OCI-LY7 (cell line): ENCODE measurements at regions not wholly inside any gene's neighbourhood (a gene's known extent, or its start where the extent isn't known, plus 50 kb on each side); places are given as distances from the start of the nearest gene placed in this dataset.

Experiments used
- BruUV-seq: library from RNA; stranded (reverse); fragments of 400-500 nt; replicated peaks from 2 replicates; lab custom pipeline; 2021; lab: Mats Ljungman, UMichigan
- CTCF ChIA-PET: fragments of 300-600 bp; sonication (Branson Sonifier 250); formaldehyde crosslinking; loops from one replicate; lab custom pipeline; 2022; ENCODE audit warnings: antibody characterized with exemption; ENCODE audit not compliant: unreplicated experiment; lab: Charles Lee
- POLR2A ChIA-PET: fragments of 300-600 bp; sonication (Branson Sonifier 250); formaldehyde crosslinking; loops from one replicate; lab custom pipeline; 2022; ENCODE audit warnings: antibody characterized with exemption; lab: Charles Lee
- DNase-seq: peaks from one replicate; pipeline ENCODE4 v3.0.0-alpha.2; 2015; ENCODE audit warnings: low spot score
- H2AFZ ChIP-seq: fragments of 200-600 bp; sonication (generic), shearing (Covaris generic); 2 replicates; pipeline ENCODE4 v1.6.1; 2014; ENCODE audit warnings: mild to moderate bottlenecking, antibody characterized with exemption, low read length, moderate library complexity
- H3K27ac ChIP-seq: fragments of 200-600 bp; sonication (generic); 2 replicates; pipeline ENCODE4 v1.5.1; 2014; ENCODE audit warnings: mixed run types, low read depth, mild to moderate bottlenecking, moderate library complexity, low read length, inconsistent platforms; ENCODE audit not compliant: poor library complexity, severe bottlenecking
- H3K36me3 ChIP-seq: fragments of 200-600 bp; sonication (generic); 2 replicates; pipeline ENCODE4 v1.6.1; 2014; ENCODE audit warnings: mild to moderate bottlenecking, antibody characterized with exemption, low read length, moderate library complexity, mixed read lengths; ENCODE audit not compliant: insufficient read depth
- H3K4me1 ChIP-seq: fragments of 200-600 bp; sonication (generic); 2 replicates; pipeline ENCODE4 v1.5.1; 2014; ENCODE audit warnings: mild to moderate bottlenecking, low read length; ENCODE audit not compliant: insufficient read depth, poor library complexity, severe bottlenecking
- H3K4me2 ChIP-seq: fragments of 200-600 bp; sonication (generic); 2 replicates; pipeline ENCODE4 v1.6.1; 2014; ENCODE audit warnings: mild to moderate bottlenecking, low read length
- H3K4me3 ChIP-seq: fragments of 200-600 bp; sonication (generic); 2 replicates; pipeline ENCODE4 v1.5.1; 2014; ENCODE audit warnings: mild to moderate bottlenecking, low read depth, low read length; ENCODE audit not compliant: poor library complexity, severe bottlenecking
- H3K79me2 ChIP-seq: fragments of 200-600 bp; sonication (generic); 2 replicates; pipeline ENCODE4 v1.6.1; 2016; ENCODE audit warnings: low read depth, mild to moderate bottlenecking, low read length, moderate library complexity, mixed read lengths; ENCODE audit not compliant: insufficient read depth
- H3K9me2 ChIP-seq: fragments of 200-600 bp; sonication (generic); 2 replicates; pipeline ENCODE4 v1.6.1; 2016; ENCODE audit warnings: mild to moderate bottlenecking, low read length, mixed read lengths; ENCODE audit not compliant: insufficient read depth
- H3K9me3 ChIP-seq: fragments of 200-600 bp; sonication (generic); 2 replicates; pipeline ENCODE4 v1.6.1; 2014; ENCODE audit warnings: mild to moderate bottlenecking, mixed run types, low read length, mixed read lengths
- H4K20me1 ChIP-seq: fragments of 200-600 bp; sonication (generic); 2 replicates; pipeline ENCODE4 v1.6.1; 2014; ENCODE audit warnings: mild to moderate bottlenecking, antibody characterized with exemption, low read length, moderate library complexity, mixed read lengths; ENCODE audit not compliant: insufficient read depth
- EZH2phosphoT487 ChIP-seq: fragments of 200-600 bp; sonication (generic); IDR thresholded peaks from 2 replicates; pipeline ENCODE4 v1.6.1; 2018; ENCODE audit warnings: low read depth, borderline replicate concordance, mild to moderate bottlenecking, mixed run types, antibody characterized with exemption, low read length, moderate library complexity, mixed read lengths
- intact Hi-C: fragments of 100-400 bp; cut with micrococcal nuclease; formaldehyde crosslinking; loops from one replicate; pipeline ENCODE4 v1.10.0; 2022; ENCODE audit not compliant: unreplicated experiment
- TF ChIP-seq, protein P1 (sequence below): fragments of 200-600 bp; sonication (generic); conservative IDR thresholded peaks from 2 replicates; pipeline ENCODE4 v1.5.1; 2014; ENCODE audit warnings: mild to moderate bottlenecking, antibody characterized with exemption, low read length, moderate library complexity, mixed read lengths

GRCh38 chr7:53473371-53473770 is 437.9 kb downstream of the POM121L12 start:
- intact Hi-C loops = no loop called here
- no peaks in the 10 kb centered on the region for H3K36me3 ChIP-seq
- H3K4me1 ChIP-seq = no peaks in the 10 kb centered on the region
- DNase-seq = no peak
- no peak overlapping the region for H2AFZ ChIP-seq
- no peaks in the 10 kb centered on the region for H4K20me1 ChIP-seq
- H3K79me2 ChIP-seq = no peaks in the 10 kb centered on the region
- H3K9me2 ChIP-seq = no peaks in the 10 kb centered on the region
- no peak overlapping the region for H3K4me3 ChIP-seq
- ChIA-PET CTCF (no interaction called here), POLR2A (no interaction called here)
- TF ChIP-seq, protein P1, sequence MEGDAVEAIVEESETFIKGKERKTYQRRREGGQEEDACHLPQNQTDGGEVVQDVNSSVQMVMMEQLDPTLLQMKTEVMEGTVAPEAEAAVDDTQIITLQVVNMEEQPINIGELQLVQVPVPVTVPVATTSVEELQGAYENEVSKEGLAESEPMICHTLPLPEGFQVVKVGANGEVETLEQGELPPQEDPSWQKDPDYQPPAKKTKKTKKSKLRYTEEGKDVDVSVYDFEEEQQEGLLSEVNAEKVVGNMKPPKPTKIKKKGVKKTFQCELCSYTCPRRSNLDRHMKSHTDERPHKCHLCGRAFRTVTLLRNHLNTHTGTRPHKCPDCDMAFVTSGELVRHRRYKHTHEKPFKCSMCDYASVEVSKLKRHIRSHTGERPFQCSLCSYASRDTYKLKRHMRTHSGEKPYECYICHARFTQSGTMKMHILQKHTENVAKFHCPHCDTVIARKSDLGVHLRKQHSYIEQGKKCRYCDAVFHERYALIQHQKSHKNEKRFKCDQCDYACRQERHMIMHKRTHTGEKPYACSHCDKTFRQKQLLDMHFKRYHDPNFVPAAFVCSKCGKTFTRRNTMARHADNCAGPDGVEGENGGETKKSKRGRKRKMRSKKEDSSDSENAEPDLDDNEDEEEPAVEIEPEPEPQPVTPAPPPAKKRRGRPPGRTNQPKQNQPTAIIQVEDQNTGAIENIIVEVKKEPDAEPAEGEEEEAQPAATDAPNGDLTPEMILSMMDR = no peak
- TF ChIP-seq EZH2phosphoT487 = no peak
- H3K27ac ChIP-seq = no peak overlapping the region
- no peak overlapping the region for H3K4me2 ChIP-seq
- H3K9me3 ChIP-seq = no peaks in the 10 kb centered on the region
- BruUV-seq = no TSS peak

DNA sequence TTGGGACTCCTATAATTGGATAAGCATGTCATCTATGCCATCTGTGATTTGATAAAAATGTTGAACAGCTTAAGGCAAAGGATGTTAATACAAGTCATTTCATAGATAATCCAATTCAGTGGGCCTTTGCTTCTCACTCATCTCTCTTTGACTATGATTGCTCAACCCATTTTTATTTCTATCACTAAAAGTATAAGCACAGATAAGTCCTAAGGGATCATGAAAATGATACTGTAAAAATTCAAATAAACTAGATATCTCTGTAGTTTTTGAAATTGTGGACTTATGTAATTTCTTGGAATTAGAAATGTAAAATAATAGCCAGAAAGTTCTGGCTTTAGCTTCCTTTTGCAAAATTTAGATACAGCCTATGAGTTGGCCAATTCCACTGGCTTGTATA is 440.3 kb downstream of the POM121L12 start:
- no peaks in the 10 kb centered on the region for H4K20me1 ChIP-seq
- BruUV-seq = no TSS peak
- no peaks in the 10 kb centered on the region for H3K9me3 ChIP-seq
- CTCF ChIA-PET = no interaction called here
- no peaks in the 10 kb centered on the region for H3K4me1 ChIP-seq
- intact Hi-C loops = no loop called here
- H3K79me2 ChIP-seq = no peaks in the 10 kb centered on the region
- no peaks in the 10 kb centered on the region for H3K36me3 ChIP-seq
- DNase-seq = no peak
- H3K9me2 ChIP-seq = no peaks in the 10 kb centered on the region
- no peak overlapping the region for H3K4me3 ChIP-seq
- no peak overlapping the region for H3K4me2 ChIP-seq
- POLR2A ChIA-PET = no interaction called here
- H2AFZ ChIP-seq = no peak overlapping the region
- no peak overlapping the region for H3K27ac ChIP-seq
- TF ChIP-seq, protein P1 = no peak
- no peak for TF ChIP-seq EZH2phosphoT487

DNA sequence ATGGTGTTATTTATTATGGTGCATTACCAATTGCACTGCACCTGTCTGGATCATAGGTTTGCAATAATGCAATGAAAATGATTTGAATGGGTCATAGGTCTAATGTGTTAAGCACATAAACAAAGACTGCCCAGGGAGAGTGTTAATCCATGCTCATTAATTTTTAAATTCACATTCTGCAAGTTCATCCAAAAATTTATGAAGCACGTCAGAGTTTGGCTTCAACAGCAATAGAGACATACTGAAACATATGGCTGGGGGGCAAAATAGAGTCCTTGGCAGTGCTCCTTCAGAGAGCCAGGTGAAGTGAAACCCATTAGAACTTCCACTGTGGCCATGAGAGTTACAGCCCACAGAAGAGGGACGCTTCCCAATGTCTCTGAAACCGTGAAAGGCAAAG is 441.1 kb downstream of the POM121L12 start:
- intact Hi-C loops = no loop called here
- no TSS peak for BruUV-seq
- Histone ChIP-seq H4K20me1 (no peaks in the 10 kb centered on the region), H2AFZ (no peak overlapping the region), H3K4me2 (no peak overlapping the region), H3K79me2 (no peaks in the 10 kb centered on the region), H3K9me3 (no peaks in the 10 kb centered on the region), H3K9me2 (no peaks in the 10 kb centered on the region), H3K4me1 (no peaks in the 10 kb centered on the region), H3K4me3 (no peak overlapping the region), H3K27ac (no peak overlapping the region), H3K36me3 (no peaks in the 10 kb centered on the region)
- ChIA-PET POLR2A (no interaction called here), CTCF (no interaction called here)
- no peak for DNase-seq
- TF ChIP-seq, protein P1 = no peak
- no peak for TF ChIP-seq EZH2phosphoT487
